SK-N-SH (cell line): ENCODE measurements at regions not wholly inside any gene's neighbourhood (a gene's known extent, or its start where the extent isn't known, plus 50 kb on each side); places are given as distances from the start of the nearest gene placed in this dataset.
"Not testable (repeated sequence)": the region's sequence is repeated elsewhere in the genome, so short reads cannot be mapped to it uniquely, and the experiment has no call there.

Source experiments
- CHD2 ChIP-seq: fragments of 150-350 bp; IDR thresholded peaks from 2 replicates; pipeline ENCODE4 v1.6.1; 2018; ENCODE audit warnings: low read length; ENCODE audit not compliant: partially characterized antibody
- EP300 ChIP-seq, 2 experiments: IDR thresholded peaks; 2 replicates each; pipeline versions ENCODE4 v1.4.0 to v1.6.1; 2012; ENCODE audit warnings: borderline replicate concordance in 1 of 2, low read depth in 1 of 2, low read length in 1 of 2
- EZH2phosphoT487 ChIP-seq: fragments of 200-600 bp; sonication (generic); IDR thresholded peaks from 2 replicates; pipeline ENCODE4 v1.6.1; 2017; ENCODE audit warnings: low read depth, mixed run types, mild to moderate bottlenecking, antibody characterized with exemption, moderate library complexity, borderline replicate concordance
- FOXJ3 ChIP-seq: sonication (generic); formaldehyde crosslinking; IDR thresholded peaks from 2 replicates; pipeline ENCODE4 v1.5.1; 2020; ENCODE audit warnings: mild to moderate bottlenecking, missing genetic modification reagents
- POLR2AphosphoS5 ChIP-seq: IDR thresholded peaks from 2 replicates; pipeline ENCODE4 v1.6.1; 2012; ENCODE audit warnings: low read depth, low read length
- RFX5 ChIP-seq: IDR thresholded peaks from 2 replicates; pipeline ENCODE4 v1.6.1; 2012; ENCODE audit warnings: mild to moderate bottlenecking, improper control_type of control experiment, low read length
- YY1 ChIP-seq: IDR thresholded peaks from 2 replicates; pipeline ENCODE4 v1.4.0; 2012; ENCODE audit warnings: low read depth, mild to moderate bottlenecking
- TF ChIP-seq, protein P1 (sequence below): fragments of 200-600 bp; sonication (generic); IDR thresholded peaks from 2 replicates; pipeline ENCODE4 v1.6.1; 2017; ENCODE audit warnings: antibody characterized with exemption, mild to moderate bottlenecking, moderate library complexity
- TF ChIP-seq, protein P2 (sequence below): IDR thresholded peaks from 2 replicates; pipeline ENCODE4 v1.6.1; 2012; ENCODE audit warnings: mild to moderate bottlenecking, low read depth, low read length, moderate library complexity

GRCh38 chr15:36454244-36454643 lies 125.2 kb upstream of the CDIN1 start:
- TF ChIP-seq, protein P1, sequence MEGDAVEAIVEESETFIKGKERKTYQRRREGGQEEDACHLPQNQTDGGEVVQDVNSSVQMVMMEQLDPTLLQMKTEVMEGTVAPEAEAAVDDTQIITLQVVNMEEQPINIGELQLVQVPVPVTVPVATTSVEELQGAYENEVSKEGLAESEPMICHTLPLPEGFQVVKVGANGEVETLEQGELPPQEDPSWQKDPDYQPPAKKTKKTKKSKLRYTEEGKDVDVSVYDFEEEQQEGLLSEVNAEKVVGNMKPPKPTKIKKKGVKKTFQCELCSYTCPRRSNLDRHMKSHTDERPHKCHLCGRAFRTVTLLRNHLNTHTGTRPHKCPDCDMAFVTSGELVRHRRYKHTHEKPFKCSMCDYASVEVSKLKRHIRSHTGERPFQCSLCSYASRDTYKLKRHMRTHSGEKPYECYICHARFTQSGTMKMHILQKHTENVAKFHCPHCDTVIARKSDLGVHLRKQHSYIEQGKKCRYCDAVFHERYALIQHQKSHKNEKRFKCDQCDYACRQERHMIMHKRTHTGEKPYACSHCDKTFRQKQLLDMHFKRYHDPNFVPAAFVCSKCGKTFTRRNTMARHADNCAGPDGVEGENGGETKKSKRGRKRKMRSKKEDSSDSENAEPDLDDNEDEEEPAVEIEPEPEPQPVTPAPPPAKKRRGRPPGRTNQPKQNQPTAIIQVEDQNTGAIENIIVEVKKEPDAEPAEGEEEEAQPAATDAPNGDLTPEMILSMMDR = not testable (repeated sequence)
- TF ChIP-seq, protein P2, sequence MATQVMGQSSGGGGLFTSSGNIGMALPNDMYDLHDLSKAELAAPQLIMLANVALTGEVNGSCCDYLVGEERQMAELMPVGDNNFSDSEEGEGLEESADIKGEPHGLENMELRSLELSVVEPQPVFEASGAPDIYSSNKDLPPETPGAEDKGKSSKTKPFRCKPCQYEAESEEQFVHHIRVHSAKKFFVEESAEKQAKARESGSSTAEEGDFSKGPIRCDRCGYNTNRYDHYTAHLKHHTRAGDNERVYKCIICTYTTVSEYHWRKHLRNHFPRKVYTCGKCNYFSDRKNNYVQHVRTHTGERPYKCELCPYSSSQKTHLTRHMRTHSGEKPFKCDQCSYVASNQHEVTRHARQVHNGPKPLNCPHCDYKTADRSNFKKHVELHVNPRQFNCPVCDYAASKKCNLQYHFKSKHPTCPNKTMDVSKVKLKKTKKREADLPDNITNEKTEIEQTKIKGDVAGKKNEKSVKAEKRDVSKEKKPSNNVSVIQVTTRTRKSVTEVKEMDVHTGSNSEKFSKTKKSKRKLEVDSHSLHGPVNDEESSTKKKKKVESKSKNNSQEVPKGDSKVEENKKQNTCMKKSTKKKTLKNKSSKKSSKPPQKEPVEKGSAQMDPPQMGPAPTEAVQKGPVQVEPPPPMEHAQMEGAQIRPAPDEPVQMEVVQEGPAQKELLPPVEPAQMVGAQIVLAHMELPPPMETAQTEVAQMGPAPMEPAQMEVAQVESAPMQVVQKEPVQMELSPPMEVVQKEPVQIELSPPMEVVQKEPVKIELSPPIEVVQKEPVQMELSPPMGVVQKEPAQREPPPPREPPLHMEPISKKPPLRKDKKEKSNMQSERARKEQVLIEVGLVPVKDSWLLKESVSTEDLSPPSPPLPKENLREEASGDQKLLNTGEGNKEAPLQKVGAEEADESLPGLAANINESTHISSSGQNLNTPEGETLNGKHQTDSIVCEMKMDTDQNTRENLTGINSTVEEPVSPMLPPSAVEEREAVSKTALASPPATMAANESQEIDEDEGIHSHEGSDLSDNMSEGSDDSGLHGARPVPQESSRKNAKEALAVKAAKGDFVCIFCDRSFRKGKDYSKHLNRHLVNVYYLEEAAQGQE = not testable (repeated sequence)
- TF ChIP-seq EZH2phosphoT487; EP300 (IDR thresholded peaks at IDR 0.05; ENCODE audit: borderline replicate concordance in 1 of 2, low read depth in 1 of 2, low read length in 1 of 2); RFX5; FOXJ3; CHD2; POLR2AphosphoS5; YY1: not testable (repeated sequence)
